Endothelial cell (in vitro differentiated cells): ENCODE measurements at regions not wholly inside any gene's neighbourhood (a gene's known extent, or its start where the extent isn't known, plus 50 kb on each side); places are given as distances from the start of the nearest gene placed in this dataset.

ENCODE experiments used
- DNase-seq: peaks from one replicate; pipeline ENCODE4 v3.0.0; 2021; ENCODE audit warnings: low spot score
- H3K27ac Mint-ChIP-seq: one replicate; pipeline ENCODE4 v1.8.0; 2021; ENCODE audit warnings: mixed read lengths, inconsistent platforms; ENCODE audit not compliant: unreplicated experiment
- H3K27me3 Mint-ChIP-seq: one replicate; pipeline ENCODE4 v1.8.0; 2021; ENCODE audit warnings: mild to moderate bottlenecking, moderate library complexity, mixed read lengths, inconsistent platforms; ENCODE audit not compliant: unreplicated experiment
- H3K36me3 Mint-ChIP-seq: one replicate; pipeline ENCODE4 v1.8.0; 2021; ENCODE audit warnings: mild to moderate bottlenecking, low read depth, mixed read lengths, inconsistent platforms; ENCODE audit not compliant: unreplicated experiment
- H3K4me1 Mint-ChIP-seq: one replicate; pipeline ENCODE4 v1.8.0; 2021; ENCODE audit warnings: mild to moderate bottlenecking, mixed read lengths, inconsistent platforms; ENCODE audit not compliant: unreplicated experiment
- H3K4me3 Mint-ChIP-seq: one replicate; pipeline ENCODE4 v1.8.0; 2021; ENCODE audit warnings: mild to moderate bottlenecking, mixed read lengths, inconsistent platforms; ENCODE audit not compliant: unreplicated experiment
- H3K9me3 Mint-ChIP-seq: one replicate; pipeline ENCODE4 v1.8.0; 2021; ENCODE audit warnings: mixed read lengths, inconsistent platforms; ENCODE audit not compliant: unreplicated experiment
- TF ChIP-seq, protein P1 (sequence below): fragments of 200-600 bp; sonication (generic); IDR thresholded peaks from one replicate; pipeline ENCODE4 v1.5.0; 2021; ENCODE audit warnings: antibody characterized with exemption; ENCODE audit not compliant: unreplicated experiment

DNA sequence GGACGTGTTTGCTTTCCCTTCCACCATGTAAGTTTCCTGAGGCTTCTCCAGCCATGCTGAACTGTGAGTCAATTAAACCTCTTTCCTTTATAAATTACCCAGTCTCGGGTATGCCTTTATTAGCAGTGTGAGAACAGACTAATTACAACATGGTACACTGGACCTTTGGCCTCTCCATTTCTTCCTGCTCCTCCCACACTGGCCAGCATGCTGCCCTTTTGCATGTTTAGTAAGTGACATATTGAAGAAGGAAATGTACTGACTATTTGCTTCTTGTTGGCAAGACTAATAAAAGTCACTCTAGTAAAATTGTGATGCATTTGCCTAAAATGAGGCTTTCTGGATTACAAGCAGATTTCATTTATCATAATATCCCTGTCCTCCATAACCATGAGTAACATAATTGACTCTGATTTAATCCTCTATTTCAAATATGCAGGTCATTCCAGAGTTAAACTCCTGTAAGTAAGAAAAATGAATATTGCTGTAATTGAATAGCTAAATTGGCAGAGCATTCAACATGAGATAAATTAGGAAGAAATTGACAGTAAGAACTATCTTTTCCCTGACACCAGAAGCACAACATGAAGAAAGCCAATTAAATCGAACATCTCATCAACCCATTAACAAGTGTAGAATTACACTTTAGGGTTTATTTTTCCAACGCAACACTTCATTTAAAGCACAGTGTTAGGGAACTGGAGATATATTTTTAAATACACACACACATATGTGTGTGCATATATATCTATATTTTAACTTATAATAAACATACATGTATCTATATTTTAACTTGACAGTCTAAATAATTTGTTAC is 427.8 kb upstream of the ZP4 start:
- DNase-seq, result no peak
- Mint-ChIP-seq H3K27me3 (no peaks in the 10 kb centered on the region), H3K4me3 (no peak overlapping the region), H3K4me1 (no peaks in the 10 kb centered on the region), H3K9me3 (no peaks in the 10 kb centered on the region), H3K36me3 (no peaks in the 10 kb centered on the region), H3K27ac (no peak overlapping the region)
- TF ChIP-seq, protein P1, sequence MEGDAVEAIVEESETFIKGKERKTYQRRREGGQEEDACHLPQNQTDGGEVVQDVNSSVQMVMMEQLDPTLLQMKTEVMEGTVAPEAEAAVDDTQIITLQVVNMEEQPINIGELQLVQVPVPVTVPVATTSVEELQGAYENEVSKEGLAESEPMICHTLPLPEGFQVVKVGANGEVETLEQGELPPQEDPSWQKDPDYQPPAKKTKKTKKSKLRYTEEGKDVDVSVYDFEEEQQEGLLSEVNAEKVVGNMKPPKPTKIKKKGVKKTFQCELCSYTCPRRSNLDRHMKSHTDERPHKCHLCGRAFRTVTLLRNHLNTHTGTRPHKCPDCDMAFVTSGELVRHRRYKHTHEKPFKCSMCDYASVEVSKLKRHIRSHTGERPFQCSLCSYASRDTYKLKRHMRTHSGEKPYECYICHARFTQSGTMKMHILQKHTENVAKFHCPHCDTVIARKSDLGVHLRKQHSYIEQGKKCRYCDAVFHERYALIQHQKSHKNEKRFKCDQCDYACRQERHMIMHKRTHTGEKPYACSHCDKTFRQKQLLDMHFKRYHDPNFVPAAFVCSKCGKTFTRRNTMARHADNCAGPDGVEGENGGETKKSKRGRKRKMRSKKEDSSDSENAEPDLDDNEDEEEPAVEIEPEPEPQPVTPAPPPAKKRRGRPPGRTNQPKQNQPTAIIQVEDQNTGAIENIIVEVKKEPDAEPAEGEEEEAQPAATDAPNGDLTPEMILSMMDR, result no peak

DNA sequence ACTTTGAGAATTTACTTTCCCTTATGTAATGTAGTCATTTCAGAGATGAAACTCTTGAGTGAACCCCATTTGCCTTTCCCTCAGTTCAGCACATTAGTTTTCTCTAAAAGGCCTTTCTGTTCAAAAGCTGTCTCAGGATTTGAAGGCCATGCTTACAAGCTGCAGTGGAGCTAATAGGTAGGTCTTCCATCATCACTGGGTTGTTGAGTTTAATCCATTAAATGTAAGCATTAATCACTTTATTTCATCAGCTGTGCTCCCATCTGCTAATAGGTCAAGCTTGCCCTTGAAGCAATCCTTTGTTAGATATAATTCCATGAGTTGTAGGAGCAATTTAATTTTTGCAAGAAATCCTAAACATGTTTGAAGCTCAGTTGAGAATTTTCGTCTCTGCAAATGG is 422.2 kb upstream of the ZP4 start:
- Mint-ChIP-seq H3K27ac (no peak overlapping the region), H3K4me1 (no peaks in the 10 kb centered on the region), H3K9me3 (no peaks in the 10 kb centered on the region), H3K4me3 (no peak overlapping the region), H3K36me3 (no peaks in the 10 kb centered on the region), H3K27me3 (no peaks in the 10 kb centered on the region)
- TF ChIP-seq, protein P1, result no peak
- no peak for DNase-seq

DNA sequence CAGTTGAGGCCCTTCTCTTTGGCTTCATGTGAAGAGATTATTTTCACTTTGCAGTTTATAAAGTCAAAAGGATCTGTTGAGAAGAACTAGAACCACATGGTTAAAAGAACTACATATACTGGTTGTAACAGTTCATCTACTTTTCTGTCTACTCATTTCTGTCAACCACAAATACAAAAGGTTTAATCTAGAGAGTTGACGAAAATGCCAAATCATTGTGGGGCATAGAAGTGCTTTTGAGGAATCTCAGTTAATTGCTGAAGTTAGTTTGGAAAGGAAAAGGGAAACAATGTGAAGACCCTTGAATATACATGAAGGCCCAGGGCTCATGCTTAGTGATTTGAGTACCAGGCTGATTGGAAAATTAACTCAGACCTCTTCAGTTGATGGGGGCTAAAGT is 415.7 kb upstream of the ZP4 start:
- TF ChIP-seq, protein P1, result no peak
- H3K27ac Mint-ChIP-seq, result no peak overlapping the region
- H3K27me3 Mint-ChIP-seq, result no peaks in the 10 kb centered on the region
- no peaks in the 10 kb centered on the region for H3K36me3 Mint-ChIP-seq
- H3K4me3 Mint-ChIP-seq, result no peak overlapping the region
- DNase-seq, result no peak
- H3K9me3 Mint-ChIP-seq, result no peaks in the 10 kb centered on the region
- H3K4me1 Mint-ChIP-seq, result no peaks in the 10 kb centered on the region

DNA sequence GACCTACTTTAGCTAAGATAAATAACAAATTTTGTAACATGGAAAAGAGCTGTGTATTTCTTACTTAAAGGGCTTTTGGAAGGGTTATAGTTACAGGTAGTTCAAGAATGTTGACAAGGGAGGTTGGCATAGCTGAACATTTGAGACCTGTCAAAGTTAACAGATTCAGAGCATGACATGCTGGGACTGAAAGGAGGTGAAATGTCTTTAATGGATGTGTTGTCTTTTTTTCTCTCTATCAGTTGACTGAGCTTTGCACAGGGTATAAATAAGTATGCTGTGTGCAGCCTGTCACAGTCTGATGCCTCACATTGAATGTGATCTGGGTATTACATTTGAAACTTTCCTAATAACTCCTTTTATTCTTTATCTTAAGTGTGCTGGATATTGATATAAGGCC is 411.9 kb upstream of the ZP4 start:
- no peak overlapping the region for H3K27ac Mint-ChIP-seq
- no peaks in the 10 kb centered on the region for H3K4me1 Mint-ChIP-seq
- no peaks in the 10 kb centered on the region for H3K9me3 Mint-ChIP-seq
- DNase-seq, result no peak
- H3K36me3 Mint-ChIP-seq, result no peaks in the 10 kb centered on the region
- no peak overlapping the region for H3K4me3 Mint-ChIP-seq
- no peaks in the 10 kb centered on the region for H3K27me3 Mint-ChIP-seq
- TF ChIP-seq, protein P1, result no peak

DNA sequence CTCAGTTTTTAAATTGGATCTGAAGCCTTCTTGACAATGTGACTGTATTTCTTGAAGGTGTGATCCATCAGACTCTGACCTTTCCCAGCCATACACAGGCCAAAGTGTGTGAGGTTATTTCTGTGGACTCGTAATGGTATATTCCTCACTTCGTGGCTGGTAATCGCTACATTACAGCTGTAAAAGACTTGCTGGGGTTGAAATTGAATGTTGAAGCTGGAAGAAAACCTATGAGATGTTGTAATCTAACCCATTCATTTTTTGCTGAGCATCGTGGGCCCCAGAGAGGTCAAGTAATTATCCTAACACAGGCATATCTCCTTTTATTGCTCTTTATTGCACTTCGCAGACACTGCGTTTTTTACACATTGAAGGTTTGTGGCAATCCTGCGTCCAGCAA is 405.6 kb upstream of the ZP4 start:
- H3K4me3 Mint-ChIP-seq, result no peak overlapping the region
- no peak for DNase-seq
- no peaks in the 10 kb centered on the region for H3K4me1 Mint-ChIP-seq

More for the DNA sequence above, 405.6 kb upstream of the ZP4 start:
- H3K27ac Mint-ChIP-seq, result no peak overlapping the region
- no peaks in the 10 kb centered on the region for H3K27me3 Mint-ChIP-seq
- H3K9me3 Mint-ChIP-seq, result no peaks in the 10 kb centered on the region
- TF ChIP-seq, protein P1, result no peak
- H3K36me3 Mint-ChIP-seq, result no peaks in the 10 kb centered on the region
